ENCODE measurements at regions not wholly inside any gene's neighbourhood (a gene's known extent, or its start where the extent isn't known, plus 50 kb on each side); places are given as distances from the start of the nearest gene placed in this dataset.

GRCh38 chr5:124566875-124567450, 179.5 kb downstream of the ZNF608 start:
- ATAC-seq: no peak
- Histone ChIP-seq H3K9me2 (ENCODE audit: insufficient read depth) (no peaks in the 10 kb centered on the region), H3K27ac (ENCODE audit: low read depth, low read length) (no peak overlapping the region), H3K4me1 (ENCODE audit: control insufficient read depth in 1 of 2, insufficient read depth in 2 of 2, low read length in 2 of 2) (no peaks in the 10 kb centered on the region), H3K36me3 (ENCODE audit: control insufficient read depth in 1 of 2, insufficient read depth in 2 of 2, low read length in 2 of 2) (no peaks in the 10 kb centered on the region), H3K9ac (ENCODE audit: low read length) (no peak overlapping the region), H2AFZ (ENCODE audit: low read depth, low read length, poor library complexity, severe bottlenecking) (no peak overlapping the region), H3K4me2 (ENCODE audit: low read length) (no peak overlapping the region), H3K27me3 (ENCODE audit: insufficient read depth, low read length) (no peaks in the 10 kb centered on the region), H3K4me3 (replicated peaks in 1 of 2; ENCODE audit: low read depth in 1 of 2, low read length in 2 of 2) (no peak overlapping the region), H4K20me1 (ENCODE audit: insufficient read depth) (no peaks in the 10 kb centered on the region), H3K9me3 (ENCODE audit: control insufficient read depth in 1 of 2, insufficient read depth in 1 of 2, low read depth in 1 of 2, low read length in 2 of 2) (no peaks in the 10 kb centered on the region), H3K79me2 (ENCODE audit: insufficient read depth, low read length) (no peaks in the 10 kb centered on the region)
- BruUV-seq (replicated peaks): no TSS peak
- TF ChIP-seq ZNF274 (IDR thresholded peaks at IDR 0.05; ENCODE audit: low read depth, low read length): no peak
- CTCF ChIA-PET: no interaction called here
- intact Hi-C loops (cut with micrococcal nuclease): no loop called here
- RAD21 ChIA-PET (ENCODE audit: low non-redundant PET in 1 of 2, low total read pairs in 2 of 2, uncharacterized antibody in 2 of 2, unreplicated experiment in 2 of 2): no interaction called here
- DNase-seq (ENCODE audit: low read depth, low spot score): no peak
- POLR2A ChIA-PET: no interaction called here

GRCh38 chr5:124561451-124561850, 185.0 kb downstream of the ZNF608 start:
- CTCF ChIA-PET: no interaction called here
- no peak for DNase-seq (ENCODE audit: low read depth, low spot score)
- H3K79me2 ChIP-seq (ENCODE audit: insufficient read depth, low read length): no peaks in the 10 kb centered on the region
- no peak overlapping the region for H3K4me3 ChIP-seq (replicated peaks in 1 of 2; ENCODE audit: low read depth in 1 of 2, low read length in 2 of 2)
- H2AFZ ChIP-seq (ENCODE audit: low read depth, low read length, poor library complexity, severe bottlenecking): no peak overlapping the region
- H3K27me3 ChIP-seq (ENCODE audit: insufficient read depth, low read length): no peaks in the 10 kb centered on the region
- H3K9me2 ChIP-seq (ENCODE audit: insufficient read depth): no peaks in the 10 kb centered on the region
- BruUV-seq (replicated peaks): no TSS peak
- RAD21 ChIA-PET (ENCODE audit: low non-redundant PET in 1 of 2, low total read pairs in 2 of 2, uncharacterized antibody in 2 of 2, unreplicated experiment in 2 of 2): no interaction called here
- H3K27ac ChIP-seq (ENCODE audit: low read depth, low read length): no peak overlapping the region
- H3K4me1 ChIP-seq (ENCODE audit: control insufficient read depth in 1 of 2, insufficient read depth in 2 of 2, low read length in 2 of 2): no peaks in the 10 kb centered on the region
- no peaks in the 10 kb centered on the region for H3K36me3 ChIP-seq (ENCODE audit: control insufficient read depth in 1 of 2, insufficient read depth in 2 of 2, low read length in 2 of 2)
- no peak for TF ChIP-seq FOSL1 (IDR thresholded peaks at IDR 0.05; ENCODE audit: low read depth)
- no peak for TF ChIP-seq YY1 (IDR thresholded peaks at IDR 0.05; ENCODE audit: extremely low read depth, insufficient replicate concordance, low read depth, low read length)
- TF ChIP-seq ZFX (IDR thresholded peaks at IDR 0.05): no peak
- TF ChIP-seq, protein P1, sequence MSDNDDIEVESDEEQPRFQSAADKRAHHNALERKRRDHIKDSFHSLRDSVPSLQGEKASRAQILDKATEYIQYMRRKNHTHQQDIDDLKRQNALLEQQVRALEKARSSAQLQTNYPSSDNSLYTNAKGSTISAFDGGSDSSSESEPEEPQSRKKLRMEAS (IDR thresholded peaks at IDR 0.05): no peak
- TF ChIP-seq EGR1 (IDR thresholded peaks at IDR 0.05; ENCODE audit: low read depth): no peak
- TF ChIP-seq, protein P2, sequence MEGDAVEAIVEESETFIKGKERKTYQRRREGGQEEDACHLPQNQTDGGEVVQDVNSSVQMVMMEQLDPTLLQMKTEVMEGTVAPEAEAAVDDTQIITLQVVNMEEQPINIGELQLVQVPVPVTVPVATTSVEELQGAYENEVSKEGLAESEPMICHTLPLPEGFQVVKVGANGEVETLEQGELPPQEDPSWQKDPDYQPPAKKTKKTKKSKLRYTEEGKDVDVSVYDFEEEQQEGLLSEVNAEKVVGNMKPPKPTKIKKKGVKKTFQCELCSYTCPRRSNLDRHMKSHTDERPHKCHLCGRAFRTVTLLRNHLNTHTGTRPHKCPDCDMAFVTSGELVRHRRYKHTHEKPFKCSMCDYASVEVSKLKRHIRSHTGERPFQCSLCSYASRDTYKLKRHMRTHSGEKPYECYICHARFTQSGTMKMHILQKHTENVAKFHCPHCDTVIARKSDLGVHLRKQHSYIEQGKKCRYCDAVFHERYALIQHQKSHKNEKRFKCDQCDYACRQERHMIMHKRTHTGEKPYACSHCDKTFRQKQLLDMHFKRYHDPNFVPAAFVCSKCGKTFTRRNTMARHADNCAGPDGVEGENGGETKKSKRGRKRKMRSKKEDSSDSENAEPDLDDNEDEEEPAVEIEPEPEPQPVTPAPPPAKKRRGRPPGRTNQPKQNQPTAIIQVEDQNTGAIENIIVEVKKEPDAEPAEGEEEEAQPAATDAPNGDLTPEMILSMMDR (IDR thresholded peaks at IDR 0.05 in 2 of 3, conservative IDR thresholded peaks at IDR 0.05 in 1 of 3; ENCODE audit: borderline replicate concordance in 1 of 3, insufficient read depth in 1 of 3, low read depth in 2 of 3, low read length in 2 of 3): no peak
- TF ChIP-seq TCF7L2 (IDR thresholded peaks at IDR 0.05; ENCODE audit: borderline replicate concordance, extremely low read depth, insufficient read depth, insufficient read length): no peak
- no peak overlapping the region for H3K4me2 ChIP-seq (ENCODE audit: low read length)
- no peak overlapping the region for H3K9ac ChIP-seq (ENCODE audit: low read length)
- H3K9me3 ChIP-seq (ENCODE audit: control insufficient read depth in 1 of 2, insufficient read depth in 1 of 2, low read depth in 1 of 2, low read length in 2 of 2): no peaks in the 10 kb centered on the region
- no peaks in the 10 kb centered on the region for H4K20me1 ChIP-seq (ENCODE audit: insufficient read depth)
- no peak for ATAC-seq
- intact Hi-C loops (cut with micrococcal nuclease): no loop called here
- POLR2A ChIA-PET: no interaction called here

All from HCT116 (cell line).